ENCODE measurements at regions not wholly inside any gene's neighbourhood (a gene's known extent, or its start where the extent isn't known, plus 50 kb on each side); places are given as distances from the start of the nearest gene placed in this dataset.

DNA sequence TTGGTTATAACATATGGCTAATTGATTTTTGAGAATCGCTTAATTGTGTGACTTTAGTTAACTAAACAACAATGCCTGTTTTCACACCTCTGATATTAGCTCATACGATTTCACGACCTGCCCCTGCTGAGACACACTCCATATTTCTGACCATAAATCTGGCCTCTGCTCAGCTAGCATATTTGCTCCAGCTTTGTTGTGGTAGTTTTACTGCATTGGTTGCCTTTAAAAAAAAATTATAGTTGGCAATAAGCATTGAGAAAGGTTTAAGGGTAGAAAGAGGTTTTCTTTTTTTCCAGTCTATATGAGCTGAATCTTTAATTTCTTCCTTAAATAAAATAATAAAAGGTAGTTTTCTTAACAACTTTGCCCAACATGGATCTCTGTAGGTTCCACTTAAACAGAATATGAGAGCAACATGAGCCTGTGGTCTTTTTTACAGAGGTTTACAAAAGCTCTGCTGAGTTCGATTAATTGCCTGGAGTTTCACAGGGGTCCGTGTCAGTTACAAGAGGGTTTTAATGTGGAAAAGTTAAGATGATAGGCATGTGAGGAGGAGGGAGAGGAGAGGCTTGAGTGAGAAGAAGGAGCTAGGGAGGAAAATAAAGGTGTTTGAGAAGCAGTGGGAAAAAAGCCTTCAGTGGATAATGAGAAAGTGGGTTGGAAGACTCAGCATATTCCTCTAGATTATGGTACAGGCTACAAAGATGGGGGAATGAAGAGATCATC is 318.2 kb downstream of the CXCL12 start:
- ATAC-seq (ENCODE audit: low read depth) (no peak), DNase-seq (no peak)
- Mint-ChIP-seq H3K27me3 (no peaks in the 10 kb centered on the region), H3K4me1 (no peaks in the 10 kb centered on the region), H3K4me3 (no peak overlapping the region), H3K27ac (no peak overlapping the region), H3K9me3 (no peaks in the 10 kb centered on the region), H3K36me3 (ENCODE audit: low read depth) (no peaks in the 10 kb centered on the region)
- POLR2A ChIA-PET = no interaction called here
- CTCF ChIA-PET = no interaction called here
- intact Hi-C loops (cut with micrococcal nuclease) = no loop called here
- no peak for TF ChIP-seq CTCF (IDR thresholded peaks at IDR 0.05)

DNA sequence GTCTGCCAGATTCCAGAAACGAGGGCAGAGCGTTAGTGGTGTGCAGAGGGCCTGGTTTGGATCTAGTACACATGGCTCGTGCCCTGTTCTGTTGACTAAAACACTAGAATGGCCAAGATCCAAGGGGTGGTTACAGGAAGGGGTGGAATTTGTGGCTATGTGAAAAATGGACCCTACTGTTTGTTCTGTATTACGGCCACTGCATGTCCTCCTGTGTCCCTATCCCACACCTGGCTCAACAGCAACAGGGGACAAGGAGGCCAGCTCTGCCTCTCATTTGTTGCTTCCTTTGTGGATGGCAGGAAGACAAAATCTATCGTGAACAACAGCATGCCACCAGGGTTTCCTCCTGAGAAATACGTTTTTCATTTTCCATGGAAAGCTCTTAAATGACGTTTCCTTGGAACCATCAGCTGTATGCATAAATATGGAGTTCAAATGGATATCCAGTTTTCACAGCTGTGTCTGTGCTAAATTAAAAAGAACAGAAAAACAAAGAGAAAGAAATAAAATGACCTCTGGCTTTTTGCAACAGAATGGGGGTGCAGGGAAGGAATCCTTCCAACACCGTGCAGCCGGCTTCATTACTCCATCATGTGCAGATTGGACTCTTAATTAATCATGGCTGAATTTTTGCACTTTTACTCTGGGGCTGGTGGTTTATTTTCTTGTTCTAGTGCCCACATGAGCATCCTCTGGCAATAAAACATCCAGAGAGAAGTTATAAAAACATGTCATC is 318.9 kb downstream of the CXCL12 start:
- Mint-ChIP-seq H3K27ac (no peak overlapping the region), H3K36me3 (ENCODE audit: low read depth) (no peaks in the 10 kb centered on the region), H3K27me3 (no peaks in the 10 kb centered on the region), H3K4me1 (no peaks in the 10 kb centered on the region), H3K9me3 (no peaks in the 10 kb centered on the region), H3K4me3 (no peak overlapping the region)
- no peak for DNase-seq
- ChIA-PET POLR2A (no interaction called here), CTCF (no interaction called here)
- no peak for TF ChIP-seq CTCF (IDR thresholded peaks at IDR 0.05)
- intact Hi-C loops (cut with micrococcal nuclease) = no loop called here
- ATAC-seq (ENCODE audit: low read depth) = no peak

DNA sequence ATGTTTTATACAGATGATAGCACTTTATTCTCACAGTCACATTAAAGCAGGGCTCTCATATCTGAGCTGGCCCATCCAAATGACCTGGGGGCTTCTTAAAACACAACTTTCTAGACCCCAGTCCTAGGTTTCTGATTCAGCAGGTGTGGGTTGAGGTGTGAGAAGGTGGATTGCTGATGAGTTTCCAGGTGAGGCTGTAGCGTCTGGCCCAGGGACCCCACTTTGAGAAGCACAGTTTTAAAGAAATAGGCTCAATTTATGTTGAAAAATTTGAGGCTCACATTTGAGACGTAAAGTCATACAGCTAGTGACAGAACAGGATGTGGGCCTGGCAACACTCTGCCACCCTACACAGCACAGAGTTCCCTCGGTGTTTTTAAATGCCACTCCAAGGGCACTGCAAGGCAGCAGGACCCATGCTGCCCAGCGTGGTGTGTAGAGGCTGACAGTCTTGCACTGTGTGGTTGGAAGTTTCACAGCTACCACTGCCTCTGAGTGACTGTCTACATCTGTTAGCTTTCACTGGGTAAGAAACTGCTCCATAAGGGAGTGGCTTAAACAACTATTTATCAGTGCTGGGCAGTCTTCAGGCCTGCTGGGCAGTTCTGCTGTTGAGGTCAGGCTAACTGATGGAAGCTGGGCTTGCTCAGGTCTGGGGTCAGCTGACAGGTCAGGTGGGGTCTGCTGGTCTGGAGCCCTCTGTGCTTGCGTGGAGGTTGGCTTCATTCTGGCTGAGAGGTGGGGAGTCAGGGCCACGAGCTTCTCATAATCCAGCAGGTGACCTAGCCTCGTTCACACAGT is 319.7 kb downstream of the CXCL12 start:
- intact Hi-C loops (cut with micrococcal nuclease) = no loop called here
- no peaks in the 10 kb centered on the region for H3K27me3 Mint-ChIP-seq
- DNase-seq (no peak), ATAC-seq (ENCODE audit: low read depth) (no peak)
- H3K27ac Mint-ChIP-seq = no peak overlapping the region
- POLR2A ChIA-PET = no interaction called here
- H3K4me1 Mint-ChIP-seq = no peaks in the 10 kb centered on the region
- H3K4me3 Mint-ChIP-seq = no peak overlapping the region
- CTCF ChIA-PET = no interaction called here
- no peaks in the 10 kb centered on the region for H3K36me3 Mint-ChIP-seq (ENCODE audit: low read depth)
- H3K9me3 Mint-ChIP-seq = no peaks in the 10 kb centered on the region
- TF ChIP-seq CTCF (IDR thresholded peaks at IDR 0.05) = no peak

GRCh38 chr10:44064317-44064716 is 320.6 kb downstream of the CXCL12 start:
- Mint-ChIP-seq H3K4me1 (no peaks in the 10 kb centered on the region), H3K4me3 (no peak overlapping the region), H3K27me3 (no peaks in the 10 kb centered on the region), H3K9me3 (no peaks in the 10 kb centered on the region), H3K27ac (no peak overlapping the region), H3K36me3 (ENCODE audit: low read depth) (no peaks in the 10 kb centered on the region)
- ChIA-PET POLR2A (no interaction called here), CTCF (no interaction called here)
- intact Hi-C loops (cut with micrococcal nuclease) = no loop called here
- ATAC-seq (ENCODE audit: low read depth) (no peak), DNase-seq (no peak)
- no peak for TF ChIP-seq CTCF (IDR thresholded peaks at IDR 0.05)

GRCh38 chr10:44063686-44064085 is 321.2 kb downstream of the CXCL12 start:
- Mint-ChIP-seq H3K36me3 (ENCODE audit: low read depth) (no peaks in the 10 kb centered on the region), H3K27ac (no peak overlapping the region), H3K27me3 (no peaks in the 10 kb centered on the region), H3K4me1 (no peaks in the 10 kb centered on the region), H3K4me3 (no peak overlapping the region), H3K9me3 (no peaks in the 10 kb centered on the region)
- no peak for DNase-seq
- CTCF ChIA-PET = no interaction called here
- ATAC-seq (ENCODE audit: low read depth) = no peak
- no peak for TF ChIP-seq CTCF (IDR thresholded peaks at IDR 0.05)
- intact Hi-C loops (cut with micrococcal nuclease) = no loop called here
- POLR2A ChIA-PET = no interaction called here
